Tibial nerve (tissue), 4 donors: ENCODE measurements at regions not wholly inside any gene's neighbourhood (a gene's known extent, or its start where the extent isn't known, plus 50 kb on each side); places are given as distances from the start of the nearest gene placed in this dataset.

Source experiments
- DNase-seq, 2 donors: peaks; one replicate each; pipeline ENCODE4 v3.0.0-alpha.2; 2019; ENCODE audit warnings: low spot score in 2 of 2
- H3K27ac ChIP-seq, 4 donors: fragments of 200-600 bp; sonication (generic) in 3 of 4; one replicate each; pipeline ENCODE4 v1.5.1; 2017 to 2019; ENCODE audit warnings: mild to moderate bottlenecking in 1 of 4
- H3K27me3 ChIP-seq, 2 donors: fragments of 200-600 bp; sonication (generic) in 1 of 2; one replicate each; pipeline versions ENCODE4 v1.5.1 to v1.6.0; 2017 to 2019
- H3K36me3 ChIP-seq, 3 donors: fragments of 200-600 bp; sonication (generic); one replicate each; pipeline ENCODE4 v1.5.1; 2018 to 2019
- H3K4me1 ChIP-seq, 4 donors: fragments of 200-600 bp; sonication (generic) in 3 of 4; one replicate each; pipeline ENCODE4 v1.5.1; 2017 to 2019
- H3K4me3 ChIP-seq, 4 donors: fragments of 200-600 bp; sonication (generic) in 3 of 4; one replicate each; pipeline ENCODE4 v1.5.1; 2017 to 2019; ENCODE audit warnings: mild to moderate bottlenecking in 1 of 4, moderate library complexity in 1 of 4
- H3K9me3 ChIP-seq, 4 donors: fragments of 200-600 bp; sonication (generic) in 3 of 4; one replicate each; pipeline ENCODE4 v1.5.1; 2017 to 2019
- EP300 ChIP-seq, 2 donors: sonication (generic); formaldehyde crosslinking; IDR thresholded peaks; one replicate each; pipeline ENCODE4 v1.6.1; 2017; ENCODE audit warnings: antibody characterized with exemption in 2 of 2, mild to moderate bottlenecking in 1 of 2
- POLR2A ChIP-seq, 2 donors: fragments of 450-650 bp; IDR thresholded peaks; one replicate each; pipeline ENCODE4 v1.6.1; 2017; ENCODE audit warnings: antibody characterized with exemption in 2 of 2, mild to moderate bottlenecking in 2 of 2, moderate library complexity in 2 of 2
- WGBS, 2 donors: methylation state at CpG; one replicate each; pipeline ENCODE4 v1.1.5; 2018; 5-methylcytosine and 5-hydroxymethylcytosine counted together
- TF ChIP-seq, protein P1 (sequence below), 5 experiments: fragments of 200-600 bp in 3 of 5; fragments of 450-650 bp in 2 of 5; sonication (generic) in 3 of 5; IDR thresholded peaks; one replicate each; pipeline ENCODE4 v1.5.1; 2016 to 2019; ENCODE audit warnings: antibody characterized with exemption in 5 of 5, mild to moderate bottlenecking in 3 of 5, moderate library complexity in 2 of 5

DNA sequence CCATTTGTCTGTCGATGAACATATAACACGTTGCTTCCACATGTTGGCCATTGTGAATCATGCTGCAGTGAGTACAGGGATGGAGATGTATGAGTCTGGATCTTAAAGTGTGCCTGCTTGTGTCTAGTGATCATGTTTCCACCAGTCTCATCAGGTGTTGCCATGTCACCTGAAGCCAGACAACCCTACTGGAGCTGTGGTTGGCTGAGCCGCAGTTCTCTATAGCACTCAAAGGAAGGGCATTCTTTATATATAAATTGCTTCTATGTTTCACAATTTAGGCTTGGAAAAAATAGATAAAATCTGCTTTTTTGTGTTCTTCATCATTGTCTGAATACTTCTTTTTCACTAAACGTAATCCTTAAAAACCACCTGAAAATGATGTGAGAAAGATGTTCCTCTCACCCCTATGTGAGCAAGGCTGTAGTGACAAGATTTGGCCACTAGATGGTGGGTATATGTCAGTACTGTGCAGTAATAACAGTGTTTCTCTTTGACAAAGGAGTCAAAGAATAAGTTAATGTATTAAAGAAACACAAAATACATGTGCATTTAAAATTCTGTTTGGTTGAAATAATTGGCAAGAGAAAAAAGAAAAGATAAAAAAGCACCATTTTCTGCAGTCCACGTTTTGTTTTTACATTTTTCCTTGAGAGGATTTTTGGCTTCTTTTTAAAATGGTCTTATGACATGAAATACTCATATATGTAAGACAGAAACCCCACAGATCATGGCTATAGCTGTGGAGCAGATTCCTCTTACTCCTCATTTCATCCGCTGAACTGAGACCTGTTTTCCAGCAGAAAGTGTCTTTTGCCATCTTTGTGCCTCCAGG is 394.5 kb upstream of the DPPA4 start:
- peaks cover 0 to under 1% (median 0%) of the 10 kb centered on the region in 4 donors for H3K9me3 ChIP-seq
- 69 to 70% methylated on average over 6 of the region's 6 CpGs for WGBS, 2 donors
- DNase-seq = peak in 1 of 2 donors; percentile 84
- no peak for TF ChIP-seq EP300 (IDR thresholded peaks at IDR 0.05)
- TF ChIP-seq, protein P1, sequence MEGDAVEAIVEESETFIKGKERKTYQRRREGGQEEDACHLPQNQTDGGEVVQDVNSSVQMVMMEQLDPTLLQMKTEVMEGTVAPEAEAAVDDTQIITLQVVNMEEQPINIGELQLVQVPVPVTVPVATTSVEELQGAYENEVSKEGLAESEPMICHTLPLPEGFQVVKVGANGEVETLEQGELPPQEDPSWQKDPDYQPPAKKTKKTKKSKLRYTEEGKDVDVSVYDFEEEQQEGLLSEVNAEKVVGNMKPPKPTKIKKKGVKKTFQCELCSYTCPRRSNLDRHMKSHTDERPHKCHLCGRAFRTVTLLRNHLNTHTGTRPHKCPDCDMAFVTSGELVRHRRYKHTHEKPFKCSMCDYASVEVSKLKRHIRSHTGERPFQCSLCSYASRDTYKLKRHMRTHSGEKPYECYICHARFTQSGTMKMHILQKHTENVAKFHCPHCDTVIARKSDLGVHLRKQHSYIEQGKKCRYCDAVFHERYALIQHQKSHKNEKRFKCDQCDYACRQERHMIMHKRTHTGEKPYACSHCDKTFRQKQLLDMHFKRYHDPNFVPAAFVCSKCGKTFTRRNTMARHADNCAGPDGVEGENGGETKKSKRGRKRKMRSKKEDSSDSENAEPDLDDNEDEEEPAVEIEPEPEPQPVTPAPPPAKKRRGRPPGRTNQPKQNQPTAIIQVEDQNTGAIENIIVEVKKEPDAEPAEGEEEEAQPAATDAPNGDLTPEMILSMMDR (IDR thresholded peaks at IDR 0.05) = peak; percentile 51 to 78 (median 68)
- no peaks in the 10 kb centered on the region for H3K27me3 ChIP-seq
- H3K4me1 ChIP-seq = no peaks in the 10 kb centered on the region
- H3K4me3 ChIP-seq = no peak overlapping the region
- no peaks in the 10 kb centered on the region for H3K36me3 ChIP-seq
- H3K27ac ChIP-seq = no peak overlapping the region

DNA sequence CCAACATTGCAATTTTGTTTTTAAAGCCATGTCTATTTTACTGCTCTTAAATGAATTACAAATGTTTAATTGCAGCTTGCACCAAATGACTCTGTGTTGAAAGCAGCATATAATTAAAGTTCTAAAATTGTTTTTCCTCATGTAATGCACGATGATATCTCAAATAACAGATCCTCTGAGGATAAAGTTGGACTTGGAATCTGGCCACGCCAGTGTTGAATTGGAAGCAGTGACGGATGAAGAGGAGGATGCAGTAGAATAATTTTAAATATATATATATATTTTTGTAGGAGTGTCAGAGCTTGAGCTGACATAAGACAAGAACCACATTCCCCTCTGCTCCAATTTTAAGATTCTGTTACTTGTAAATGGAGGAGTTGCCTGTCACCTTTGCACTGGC is 406.6 kb upstream of the DPPA4 start:
- WGBS, 2 donors = 56 to 59% methylated on average over 3 of the region's 3 CpGs
- Histone ChIP-seq H3K27me3 (no peaks in the 10 kb centered on the region), H3K9me3 (no peaks in the 10 kb centered on the region), H3K36me3 (no peaks in the 10 kb centered on the region), H3K27ac (no peak overlapping the region), H3K4me1 (no peaks in the 10 kb centered on the region), H3K4me3 (no peak overlapping the region)
- DNase-seq = no peak
- TF ChIP-seq, protein P1 (IDR thresholded peaks at IDR 0.05) = no peak
- TF ChIP-seq POLR2A (IDR thresholded peaks at IDR 0.05) = no peak
- TF ChIP-seq EP300 (IDR thresholded peaks at IDR 0.05) = no peak

DNA sequence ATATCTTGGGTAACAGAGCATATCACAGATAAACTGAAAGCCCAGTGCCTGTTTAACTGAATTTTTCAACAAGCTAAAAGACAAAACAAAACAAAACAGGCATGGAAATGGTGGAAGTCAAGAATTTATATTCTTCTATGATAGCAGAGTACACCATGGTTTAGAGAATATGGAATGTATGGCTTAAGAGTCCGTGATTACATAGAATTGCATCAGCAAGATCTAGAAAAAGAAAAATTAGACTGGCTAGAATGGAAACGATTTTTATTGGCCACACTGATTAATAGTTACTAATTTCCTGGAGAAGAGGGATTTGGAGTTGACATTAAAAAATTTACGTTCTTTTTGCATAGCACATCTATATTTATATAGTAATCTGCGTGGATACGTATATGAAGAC is 435.2 kb upstream of the DPPA4 start:
- Histone ChIP-seq H3K9me3 (no peaks in the 10 kb centered on the region), H3K36me3 (no peaks in the 10 kb centered on the region), H3K27ac (no peak overlapping the region), H3K4me3 (no peak overlapping the region), H3K4me1 (no peaks in the 10 kb centered on the region), H3K27me3 (no peaks in the 10 kb centered on the region)
- TF ChIP-seq, protein P1 (IDR thresholded peaks at IDR 0.05) = no peak
- TF ChIP-seq POLR2A (IDR thresholded peaks at IDR 0.05) (no peak), EP300 (IDR thresholded peaks at IDR 0.05) (no peak)
- WGBS, 2 donors = 86% methylated on average over 5 of the region's 5 CpGs
- DNase-seq = no peak

DNA sequence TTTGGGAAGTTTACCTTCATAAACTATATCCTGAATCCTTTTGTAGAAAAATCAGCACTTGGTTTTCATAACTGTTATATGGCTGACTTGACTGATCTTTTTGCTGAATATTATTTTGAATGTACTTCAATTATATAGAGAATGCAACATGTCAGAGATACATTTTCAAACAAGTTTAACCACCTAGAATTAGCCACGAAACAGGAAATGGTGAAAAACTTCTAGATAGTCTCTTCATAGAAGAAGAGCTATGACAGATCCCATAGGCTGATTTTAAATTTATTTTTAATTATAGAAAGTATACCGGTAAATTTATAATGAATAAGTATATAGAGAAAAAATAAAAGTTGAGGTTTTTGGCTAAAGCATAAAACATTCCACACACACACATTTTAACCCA is 436.8 kb upstream of the DPPA4 start:
- H3K9me3 ChIP-seq = peaks cover 0 to 14% (median 0%) of the 10 kb centered on the region in 4 donors
- TF ChIP-seq EP300 (IDR thresholded peaks at IDR 0.05) (no peak), POLR2A (IDR thresholded peaks at IDR 0.05) (no peak)
- TF ChIP-seq, protein P1 (IDR thresholded peaks at IDR 0.05) = no peak
- H3K27ac ChIP-seq = no peak overlapping the region
- no peaks in the 10 kb centered on the region for H3K27me3 ChIP-seq
- DNase-seq = no peak
- H3K4me3 ChIP-seq = no peak overlapping the region
- no peaks in the 10 kb centered on the region for H3K36me3 ChIP-seq
- 72 to 84% methylated on average over 2 of the region's 2 CpGs for WGBS, 2 donors
- H3K4me1 ChIP-seq = no peaks in the 10 kb centered on the region

DNA sequence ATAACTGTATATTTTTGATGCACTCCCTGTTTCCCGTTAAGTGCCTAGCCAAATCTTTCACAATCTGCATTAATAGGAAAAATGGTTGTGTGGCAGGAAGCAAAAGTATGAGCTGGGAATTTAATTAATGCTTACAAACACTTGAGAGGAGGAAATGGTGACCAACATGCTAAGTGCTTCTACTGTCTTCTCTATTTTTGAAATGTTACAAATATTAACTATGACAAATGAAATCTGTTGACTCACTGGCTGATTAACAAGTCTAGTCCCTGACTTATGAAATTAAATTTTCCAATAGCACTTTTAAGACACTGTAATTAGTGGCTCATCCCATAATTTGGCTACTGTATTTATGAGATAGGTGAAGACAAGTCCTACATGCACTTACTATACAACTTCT is 446.9 kb upstream of the DPPA4 start:
- DNase-seq = no peak
- WGBS, 2 donors = 50 to 82% methylated on average over 1 of the region's 1 CpG
- Histone ChIP-seq H3K4me1 (no peaks in the 10 kb centered on the region), H3K4me3 (no peak overlapping the region), H3K27ac (no peak overlapping the region), H3K9me3 (peaks cover 0 to 7% (median 0%) of the 10 kb centered on the region in 4 donors), H3K36me3 (no peaks in the 10 kb centered on the region), H3K27me3 (no peaks in the 10 kb centered on the region)
- TF ChIP-seq, protein P1 (IDR thresholded peaks at IDR 0.05) = no peak
- TF ChIP-seq POLR2A (IDR thresholded peaks at IDR 0.05) (no peak), EP300 (IDR thresholded peaks at IDR 0.05) (no peak)
